PC-3 (cell line): ENCODE measurements at regions not wholly inside any gene's neighbourhood (a gene's known extent, or its start where the extent isn't known, plus 50 kb on each side); places are given as distances from the start of the nearest gene placed in this dataset.

ENCODE experiments used
- ATAC-seq: fragments of 200-7000 bp; cut with Tn5 transposase; 2 replicates; pipeline ENCODE4 v1.9.1; 2020; ENCODE audit warnings: mild to moderate bottlenecking, moderate library complexity
- BruUV-seq: library from RNA; stranded (reverse); fragments of 400-500 nt; replicated peaks from 2 replicates; lab custom pipeline; 2021; lab: Mats Ljungman, UMichigan
- CTCF ChIA-PET: fragments of 300-600 bp; sonication (Branson Sonifier 250); formaldehyde crosslinking; loops from one replicate; lab custom pipeline; 2022; ENCODE audit warnings: antibody characterized with exemption; lab: Charles Lee
- POLR2A ChIA-PET: fragments of 300-600 bp; sonication (Branson Sonifier 250); formaldehyde crosslinking; loops from one replicate; lab custom pipeline; 2022; ENCODE audit warnings: antibody characterized with exemption; ENCODE audit not compliant: unreplicated experiment; lab: Charles Lee
- DNase-seq: peaks from one replicate; pipeline ENCODE4 v3.0.0-alpha.2; 2015
- H2AFZ ChIP-seq: fragments of 300-600 bp; sonication (generic); 2 replicates; pipeline ENCODE4 v1.6.0; 2016; ENCODE audit warnings: antibody characterized with exemption, low read length
- H3F3A ChIP-seq: fragments of 300-600 bp; sonication (generic); one replicate; pipeline ENCODE4 v1.6.0; 2017; ENCODE audit warnings: antibody characterized with exemption, low read length, control low read depth, mild to moderate bottlenecking; ENCODE audit not compliant: unreplicated experiment
- H3K27ac ChIP-seq: fragments of 300-600 bp; sonication (generic); 2 replicates; pipeline ENCODE4 v1.5.1; 2016; ENCODE audit warnings: mild to moderate bottlenecking, low read length
- H3K27me3 ChIP-seq: fragments of 300-600 bp; sonication (generic); 2 replicates; pipeline ENCODE4 v1.6.1; 2016; ENCODE audit warnings: low read length, mixed read lengths
- H3K36me3 ChIP-seq: fragments of 300-600 bp; sonication (generic); 2 replicates; pipeline ENCODE4 v1.6.1; 2016; ENCODE audit warnings: low read depth, mixed run types, low read length, mixed read lengths
- H3K4me1 ChIP-seq: fragments of 300-600 bp; sonication (generic); 2 replicates; pipeline ENCODE4 v1.5.1; 2016; ENCODE audit warnings: low read length; ENCODE audit not compliant: insufficient read depth
- H3K4me2 ChIP-seq: fragments of 300-600 bp; sonication (generic); 2 replicates; pipeline ENCODE4 v1.6.0; 2016; ENCODE audit warnings: low read length
- H3K4me3 ChIP-seq: fragments of 300-600 bp; sonication (generic); 2 replicates; pipeline ENCODE4 v1.5.1; 2016; ENCODE audit warnings: mild to moderate bottlenecking, low read length, mixed read lengths
- H3K79me2 ChIP-seq: fragments of 300-600 bp; sonication (generic); 2 replicates; pipeline ENCODE4 v1.6.1; 2017; ENCODE audit warnings: low read length, mixed read lengths
- H3K9ac ChIP-seq: fragments of 300-600 bp; sonication (generic); 2 replicates; pipeline ENCODE4 v1.6.0; 2016; ENCODE audit warnings: mild to moderate bottlenecking, low read length
- H3K9me2 ChIP-seq: fragments of 300-600 bp; sonication (generic); replicated peaks from 2 replicates; pipeline ENCODE4 v1.6.1; 2016; ENCODE audit warnings: mixed run types, low read length, mixed read lengths
- H3K9me3 ChIP-seq: fragments of 300-600 bp; sonication (generic); 2 replicates; pipeline ENCODE4 v1.6.1; 2016; ENCODE audit warnings: low read length, mixed read lengths
- H4K20me1 ChIP-seq: fragments of 300-600 bp; sonication (generic); 2 replicates; pipeline ENCODE4 v1.6.1; 2016; ENCODE audit warnings: low read length, mixed read lengths
- EZH2 ChIP-seq: fragments of 300-600 bp; sonication (generic); IDR thresholded peaks from one replicate; pipeline ENCODE4 v1.6.1; 2017; ENCODE audit warnings: antibody characterized with exemption, mild to moderate bottlenecking, low read length; ENCODE audit not compliant: unreplicated experiment
- EZH2phosphoT487 ChIP-seq: fragments of 300-600 bp; sonication (generic); IDR thresholded peaks from 2 replicates; pipeline ENCODE4 v1.6.1; 2018; ENCODE audit warnings: mild to moderate bottlenecking, antibody characterized with exemption, low read length, borderline replicate concordance
- intact Hi-C: fragments of 100-400 bp; cut with micrococcal nuclease; formaldehyde crosslinking; loops from 2 replicates; pipeline ENCODE4 v1.9.0; 2023
- TF ChIP-seq, protein P1 (sequence below): fragments of 300-600 bp; sonication (generic); conservative IDR thresholded peaks from 2 replicates; pipeline ENCODE4 v1.5.1; 2017; ENCODE audit warnings: antibody characterized with exemption, low read depth, mild to moderate bottlenecking, low read length

DNA sequence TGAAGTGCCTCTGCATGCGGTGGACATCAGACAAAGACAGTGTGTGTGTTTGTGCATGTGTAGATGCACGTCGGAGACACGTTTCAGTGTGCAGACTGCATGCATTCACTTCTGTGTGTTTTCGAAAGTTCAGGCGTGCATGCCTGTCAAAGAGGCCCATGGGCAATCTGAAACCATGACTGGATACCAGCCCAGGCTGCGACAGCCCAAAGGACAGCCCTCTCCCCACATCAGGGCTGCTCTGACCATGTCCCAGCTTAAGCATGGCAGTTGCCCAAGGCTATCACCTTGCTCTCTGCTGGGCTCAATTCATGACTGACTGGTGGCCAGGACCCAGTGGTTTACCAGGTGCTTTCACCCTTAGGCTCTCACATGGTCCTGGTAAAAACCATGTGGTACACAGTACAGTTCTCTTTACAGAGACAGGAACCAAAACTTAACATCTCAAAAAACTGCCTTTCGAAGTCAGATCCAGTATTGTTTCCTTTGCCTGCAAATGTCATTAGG, 423.7 kb upstream of the CADM1 start:
- no TSS peak for BruUV-seq
- no peak for TF ChIP-seq EZH2phosphoT487
- no peak for TF ChIP-seq EZH2
- TF ChIP-seq, protein P1, sequence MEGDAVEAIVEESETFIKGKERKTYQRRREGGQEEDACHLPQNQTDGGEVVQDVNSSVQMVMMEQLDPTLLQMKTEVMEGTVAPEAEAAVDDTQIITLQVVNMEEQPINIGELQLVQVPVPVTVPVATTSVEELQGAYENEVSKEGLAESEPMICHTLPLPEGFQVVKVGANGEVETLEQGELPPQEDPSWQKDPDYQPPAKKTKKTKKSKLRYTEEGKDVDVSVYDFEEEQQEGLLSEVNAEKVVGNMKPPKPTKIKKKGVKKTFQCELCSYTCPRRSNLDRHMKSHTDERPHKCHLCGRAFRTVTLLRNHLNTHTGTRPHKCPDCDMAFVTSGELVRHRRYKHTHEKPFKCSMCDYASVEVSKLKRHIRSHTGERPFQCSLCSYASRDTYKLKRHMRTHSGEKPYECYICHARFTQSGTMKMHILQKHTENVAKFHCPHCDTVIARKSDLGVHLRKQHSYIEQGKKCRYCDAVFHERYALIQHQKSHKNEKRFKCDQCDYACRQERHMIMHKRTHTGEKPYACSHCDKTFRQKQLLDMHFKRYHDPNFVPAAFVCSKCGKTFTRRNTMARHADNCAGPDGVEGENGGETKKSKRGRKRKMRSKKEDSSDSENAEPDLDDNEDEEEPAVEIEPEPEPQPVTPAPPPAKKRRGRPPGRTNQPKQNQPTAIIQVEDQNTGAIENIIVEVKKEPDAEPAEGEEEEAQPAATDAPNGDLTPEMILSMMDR: no peak

DNA sequence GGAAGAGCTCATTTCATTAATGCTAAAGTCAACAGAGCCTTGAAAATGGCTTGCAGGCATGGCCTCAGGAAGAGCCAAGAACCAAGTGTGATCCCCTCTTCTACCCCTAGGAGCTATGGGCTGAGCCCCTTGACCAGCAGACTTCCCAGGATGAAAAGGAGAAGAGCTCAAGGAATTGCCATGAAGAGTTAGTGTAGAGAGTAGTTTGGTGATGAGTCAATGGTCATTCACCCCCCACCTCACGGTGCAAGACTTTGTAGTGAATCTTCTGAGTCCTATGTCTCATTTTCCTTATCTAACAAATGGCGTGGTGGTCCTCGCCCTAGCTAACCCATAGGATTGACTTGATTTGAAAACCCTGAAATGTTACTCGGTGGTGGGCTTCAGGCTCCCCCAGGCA, 422.4 kb upstream of the CADM1 start:
- intact Hi-C loops: no loop called here
- DNase-seq: no peak

More for the DNA sequence above, 423.7 kb upstream of the CADM1 start:
- CTCF ChIA-PET: no interaction called here
- no peaks in the 10 kb centered on the region for H4K20me1 ChIP-seq
- no peaks in the 10 kb centered on the region for H3K79me2 ChIP-seq
- no peaks in the 10 kb centered on the region for H3K36me3 ChIP-seq
- no peak for DNase-seq
- H3K9me3 ChIP-seq: peaks cover 11% of the 10 kb centered on the region; the same call in 1 of the 2 replicates
- no peak overlapping the region for H3K4me2 ChIP-seq
- no peak overlapping the region for H3K4me3 ChIP-seq
- intact Hi-C loops: no loop called here
- H3F3A ChIP-seq: no peaks in the 10 kb centered on the region
- H2AFZ ChIP-seq: no peak overlapping the region
- ATAC-seq: no peak
- H3K9me2 ChIP-seq: no peaks in the 10 kb centered on the region
- H3K27me3 ChIP-seq: no peaks in the 10 kb centered on the region
- no peak overlapping the region for H3K9ac ChIP-seq
- no peak overlapping the region for H3K27ac ChIP-seq
- no peaks in the 10 kb centered on the region for H3K4me1 ChIP-seq
- POLR2A ChIA-PET: no interaction called here

DNA sequence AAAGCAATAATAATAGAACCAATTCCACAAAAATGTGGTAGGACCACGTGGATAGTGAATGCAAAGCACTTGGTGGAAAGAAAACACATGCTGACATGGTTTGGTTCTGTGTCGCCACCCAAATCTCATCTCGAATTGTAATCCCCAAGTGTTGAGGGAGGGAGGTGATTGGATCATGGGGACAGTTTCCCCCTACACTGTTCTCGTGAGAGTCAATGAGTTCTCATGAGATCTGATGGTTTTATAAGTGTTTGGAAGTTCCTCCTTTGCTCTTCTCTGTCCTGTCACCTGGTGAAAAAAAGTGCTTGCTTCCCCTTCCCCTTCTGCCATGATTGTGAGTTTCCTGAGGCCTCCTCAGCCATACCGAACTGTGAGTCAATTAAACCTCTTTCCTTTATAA, 421.9 kb upstream of the CADM1 start:
- Histone ChIP-seq H3K4me2 (no peak overlapping the region), H3K9me3 (0 out of 2 replicates have a peak, but pooled peaks cover 14% of the 10 kb centered on the region), H3K27me3 (no peaks in the 10 kb centered on the region), H3K36me3 (no peaks in the 10 kb centered on the region), H3K9me2 (no peaks in the 10 kb centered on the region), H3K9ac (no peak overlapping the region), H3K4me3 (no peak overlapping the region), H4K20me1 (no peaks in the 10 kb centered on the region), H3K27ac (no peak overlapping the region), H2AFZ (no peak overlapping the region), H3K4me1 (no peaks in the 10 kb centered on the region), H3F3A (no peaks in the 10 kb centered on the region), H3K79me2 (no peaks in the 10 kb centered on the region)
- intact Hi-C loops: no loop called here
- TF ChIP-seq EZH2phosphoT487: no peak
- no peak for TF ChIP-seq EZH2
- TF ChIP-seq, protein P1: no peak
- BruUV-seq: no TSS peak
- ChIA-PET CTCF (interaction anchor here (0.6 kb wide), 1 partner anchor 308 kb away, joined by 6 read pairs; no protein-coding TSS in a partner anchor), POLR2A (no interaction called here)
- DNase-seq (no peak), ATAC-seq (no peak)

More for the DNA sequence above, 422.4 kb upstream of the CADM1 start:
- ChIA-PET CTCF (interaction anchor here (0.6 kb wide), 1 partner anchor 307 kb away, joined by 6 read pairs; no protein-coding TSS in a partner anchor), POLR2A (no interaction called here)
- no TSS peak for BruUV-seq
- Histone ChIP-seq H3K36me3 (no peaks in the 10 kb centered on the region), H3K9me2 (no peaks in the 10 kb centered on the region), H3K79me2 (no peaks in the 10 kb centered on the region), H3K9me3 (0 out of 2 replicates have a peak, but pooled peaks cover 11% of the 10 kb centered on the region), H3K27ac (no peak overlapping the region), H3F3A (no peaks in the 10 kb centered on the region), H2AFZ (no peak overlapping the region), H4K20me1 (no peaks in the 10 kb centered on the region), H3K4me2 (no peak overlapping the region), H3K4me3 (no peak overlapping the region), H3K4me1 (no peaks in the 10 kb centered on the region), H3K9ac (no peak overlapping the region), H3K27me3 (no peaks in the 10 kb centered on the region)
- TF ChIP-seq, protein P1: no peak
- TF ChIP-seq EZH2phosphoT487 (no peak), EZH2 (no peak)
- ATAC-seq: no peak
